ENCODE measurements at regions not wholly inside any gene's neighbourhood (a gene's known extent, or its start where the extent isn't known, plus 50 kb on each side); places are given as distances from the start of the nearest gene placed in this dataset.

DNA sequence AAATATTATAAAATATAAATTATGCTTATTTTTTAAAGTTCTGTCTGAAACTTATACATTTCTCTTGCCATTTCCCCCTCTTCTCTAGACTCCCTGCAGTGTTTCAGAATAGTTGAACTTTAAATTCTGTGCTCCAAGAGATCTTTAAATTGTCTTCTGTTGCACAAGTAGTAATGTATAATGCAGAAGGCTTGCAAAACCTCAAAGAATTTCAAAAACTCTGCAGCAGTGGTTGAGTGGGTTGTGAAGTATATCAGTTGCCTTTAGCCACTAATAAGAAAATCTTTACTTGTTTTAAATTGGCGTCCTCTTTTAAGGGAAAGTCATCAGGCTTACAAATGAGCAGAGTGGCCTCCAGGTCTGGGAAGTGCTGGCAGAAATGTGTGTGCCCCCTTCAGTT is 1153.3 kb upstream of the PABPC4L start:
- TF ChIP-seq, protein P1, sequence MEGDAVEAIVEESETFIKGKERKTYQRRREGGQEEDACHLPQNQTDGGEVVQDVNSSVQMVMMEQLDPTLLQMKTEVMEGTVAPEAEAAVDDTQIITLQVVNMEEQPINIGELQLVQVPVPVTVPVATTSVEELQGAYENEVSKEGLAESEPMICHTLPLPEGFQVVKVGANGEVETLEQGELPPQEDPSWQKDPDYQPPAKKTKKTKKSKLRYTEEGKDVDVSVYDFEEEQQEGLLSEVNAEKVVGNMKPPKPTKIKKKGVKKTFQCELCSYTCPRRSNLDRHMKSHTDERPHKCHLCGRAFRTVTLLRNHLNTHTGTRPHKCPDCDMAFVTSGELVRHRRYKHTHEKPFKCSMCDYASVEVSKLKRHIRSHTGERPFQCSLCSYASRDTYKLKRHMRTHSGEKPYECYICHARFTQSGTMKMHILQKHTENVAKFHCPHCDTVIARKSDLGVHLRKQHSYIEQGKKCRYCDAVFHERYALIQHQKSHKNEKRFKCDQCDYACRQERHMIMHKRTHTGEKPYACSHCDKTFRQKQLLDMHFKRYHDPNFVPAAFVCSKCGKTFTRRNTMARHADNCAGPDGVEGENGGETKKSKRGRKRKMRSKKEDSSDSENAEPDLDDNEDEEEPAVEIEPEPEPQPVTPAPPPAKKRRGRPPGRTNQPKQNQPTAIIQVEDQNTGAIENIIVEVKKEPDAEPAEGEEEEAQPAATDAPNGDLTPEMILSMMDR (IDR thresholded peaks at IDR 0.05): no peak
- no peak for TF ChIP-seq POLR2AphosphoS5 (IDR thresholded peaks at IDR 0.05)

All from suprapubic skin (tissue), 3 donors.